Hematopoietic multipotent progenitor cell treated with erythropoietin and hydrocortisone succinate and interleukin-3 and kit ligand, for 6 days (in vitro differentiated cells): ENCODE measurements at regions not wholly inside any gene's neighbourhood (a gene's known extent, or its start where the extent isn't known, plus 50 kb on each side); places are given as distances from the start of the nearest gene placed in this dataset.
"Not testable (repeated sequence)": the region's sequence is repeated elsewhere in the genome, so short reads cannot be mapped to it uniquely, and the experiment has no call there.

ENCODE experiments used
- DNase-seq: peaks from one replicate; pipeline ENCODE4 v3.0.0-alpha.2; 2015

GRCh38 chr5:114789773-114790402 is 379.8 kb downstream of the TRIM36 start:
- DNase-seq, result peak; percentile 44

GRCh38 chr5:114782869-114783268 is 386.8 kb downstream of the TRIM36 start:
- no peak for DNase-seq

- no peak for DNase-seq
Measured at GRCh38 chr5:114782177-114782576, 387.5 kb downstream of the TRIM36 start.

DNA sequence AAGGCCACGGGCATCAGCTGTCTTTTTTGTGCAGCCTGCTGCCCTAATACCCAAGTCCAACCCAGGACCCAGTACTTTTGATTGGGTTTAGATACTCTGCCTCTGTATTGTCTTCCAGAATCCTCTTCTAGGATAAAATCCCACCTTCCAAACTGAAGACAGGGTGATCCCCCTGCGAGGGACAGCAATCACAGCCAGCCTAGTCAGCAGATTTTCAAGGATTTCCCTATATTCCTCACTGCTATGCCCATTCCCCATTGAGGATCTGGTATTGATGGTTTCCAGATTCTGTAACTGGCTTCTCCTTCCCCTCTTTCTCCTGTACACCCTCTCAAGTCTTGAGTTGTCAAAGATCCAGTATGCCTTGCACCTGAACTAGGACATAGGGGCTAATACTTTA is 389.4 kb downstream of the TRIM36 start:
- DNase-seq, result no peak

- no peak for DNase-seq
Measured at GRCh38 chr5:114744406-114744805, 382.5 kb downstream of the KCNN2 start.

DNA sequence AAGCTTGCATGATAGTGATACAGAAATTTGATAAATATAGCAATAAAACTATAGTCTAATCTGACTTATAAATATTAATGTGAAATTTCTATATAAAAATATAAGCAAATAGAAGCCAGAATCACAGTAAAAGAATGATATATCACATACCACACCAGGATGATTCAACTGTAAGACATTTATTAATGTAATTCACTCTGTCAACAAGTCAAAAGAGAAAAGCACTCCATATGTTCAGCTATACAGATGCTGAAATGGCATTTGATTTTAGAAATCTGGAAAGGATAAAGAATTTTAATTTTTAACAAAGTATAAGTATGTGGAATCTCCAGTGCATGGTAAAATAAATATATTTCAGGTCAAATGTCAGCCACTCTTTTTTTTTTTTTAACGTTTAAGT is 372.4 kb downstream of the KCNN2 start:
- no peak for DNase-seq

DNA sequence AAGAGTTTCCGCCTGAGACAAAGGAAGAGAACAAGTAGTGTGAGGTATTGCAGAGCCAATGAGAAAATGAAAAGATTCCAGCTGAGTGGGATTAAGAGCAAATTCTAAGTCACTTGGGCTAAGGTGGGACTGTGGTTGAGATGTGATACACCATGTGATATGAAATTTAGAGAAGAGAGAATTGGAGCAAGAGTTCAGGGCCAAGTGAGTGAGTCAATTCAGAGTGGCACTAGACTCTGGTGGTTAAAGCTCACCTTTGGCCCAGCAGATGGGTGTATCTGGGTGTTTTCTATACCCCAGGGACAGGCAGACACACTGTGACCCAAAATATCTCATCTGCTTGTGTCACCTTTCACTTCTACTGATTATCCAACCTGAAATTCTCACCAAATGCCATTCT is 368.1 kb downstream of the KCNN2 start:
- DNase-seq, result no peak

GRCh38 chr5:114727358-114727757 is 365.5 kb downstream of the KCNN2 start:
- DNase-seq, result no peak

DNA sequence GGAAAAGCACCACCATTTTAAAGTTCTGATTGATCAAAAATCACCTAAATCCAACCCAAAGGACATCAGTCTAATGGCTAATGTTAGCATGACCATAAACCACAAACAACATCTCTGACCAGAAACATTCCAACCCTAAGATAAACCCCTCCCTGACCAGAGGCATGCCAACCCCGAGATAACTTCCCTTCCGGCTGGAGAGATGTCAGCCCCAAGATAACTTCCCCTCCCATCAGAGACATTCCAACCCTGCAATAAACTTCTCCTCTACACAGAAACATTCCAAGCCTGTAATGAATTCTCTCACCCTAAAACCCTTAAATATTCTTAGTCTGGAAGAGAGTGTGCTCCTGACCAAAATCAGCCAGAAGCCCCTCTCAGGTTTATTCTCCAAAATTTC is 364.3 kb downstream of the KCNN2 start:
- no peak for DNase-seq

DNA sequence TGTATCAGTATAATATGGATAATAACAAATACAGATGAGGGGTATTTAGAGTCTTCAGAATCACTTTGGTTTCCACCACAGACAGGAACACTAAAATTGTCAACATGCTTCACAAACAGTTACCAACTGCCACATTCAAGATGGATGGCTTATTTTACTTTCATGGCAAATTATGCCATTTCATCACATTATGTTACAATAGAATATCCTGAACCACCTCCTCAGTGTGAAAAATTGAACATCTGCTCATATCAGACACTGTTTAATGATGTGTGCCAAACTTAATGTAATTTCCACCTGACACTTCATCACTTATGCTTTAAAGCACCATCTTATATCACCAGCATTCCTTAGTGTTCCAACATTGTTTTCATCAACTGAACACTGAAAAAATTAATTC is 357.4 kb downstream of the KCNN2 start:
- no peak for DNase-seq

- no peak for DNase-seq
Measured at GRCh38 chr5:114716955-114717354, 355.1 kb downstream of the KCNN2 start.

- not testable (repeated sequence) for DNase-seq
Measured at GRCh38 chr5:114704225-114704893, 342.5 kb downstream of the KCNN2 start.

DNA sequence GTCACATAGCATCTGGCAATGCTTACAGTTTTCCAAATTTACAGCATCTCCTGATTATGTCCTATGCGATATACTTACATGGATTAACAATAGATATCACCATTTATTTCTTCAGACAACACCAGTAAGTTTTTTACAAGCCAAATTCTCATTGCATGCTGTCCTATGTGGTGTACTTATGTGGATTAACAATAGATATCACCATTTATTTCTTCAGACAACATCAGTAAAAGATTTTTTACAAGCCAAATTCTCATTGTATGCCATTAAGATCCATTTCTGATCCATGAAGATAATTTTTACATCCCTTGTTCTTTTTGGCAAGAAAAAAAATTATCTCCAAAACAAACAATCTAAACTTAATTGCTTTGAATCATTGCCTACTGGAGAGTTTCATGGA is 340.9 kb downstream of the KCNN2 start:
- no peak for DNase-seq

- no peak for DNase-seq
Measured at GRCh38 chr5:114702136-114702535, 340.3 kb downstream of the KCNN2 start.

DNA sequence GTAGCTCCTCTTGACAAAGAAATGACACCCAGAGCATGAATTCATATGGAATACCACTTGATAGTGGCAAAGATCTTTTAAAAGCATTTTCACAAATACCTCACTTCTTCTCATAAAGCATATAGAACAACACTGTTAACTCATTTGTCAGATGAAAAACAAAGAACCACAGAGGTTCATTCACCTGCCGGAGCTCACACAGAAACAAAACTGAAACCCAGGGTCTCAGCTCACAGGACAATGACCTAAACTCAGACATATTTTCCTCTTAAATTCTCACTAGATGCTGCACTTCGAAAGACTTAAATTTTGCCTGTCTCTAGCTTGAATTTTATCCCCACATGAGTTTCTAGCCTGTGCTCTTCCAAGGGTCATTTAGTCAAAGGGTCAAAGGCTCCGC is 339.0 kb downstream of the KCNN2 start:
- DNase-seq, result no peak

- DNase-seq, result no peak
Measured at GRCh38 chr5:114695292-114695904, 333.5 kb downstream of the KCNN2 start.

- no peak for DNase-seq
Measured at GRCh38 chr5:114686356-114686755, 324.5 kb downstream of the KCNN2 start.

- no peak for DNase-seq
Measured at GRCh38 chr5:114678778-114679177, 316.9 kb downstream of the KCNN2 start.

DNA sequence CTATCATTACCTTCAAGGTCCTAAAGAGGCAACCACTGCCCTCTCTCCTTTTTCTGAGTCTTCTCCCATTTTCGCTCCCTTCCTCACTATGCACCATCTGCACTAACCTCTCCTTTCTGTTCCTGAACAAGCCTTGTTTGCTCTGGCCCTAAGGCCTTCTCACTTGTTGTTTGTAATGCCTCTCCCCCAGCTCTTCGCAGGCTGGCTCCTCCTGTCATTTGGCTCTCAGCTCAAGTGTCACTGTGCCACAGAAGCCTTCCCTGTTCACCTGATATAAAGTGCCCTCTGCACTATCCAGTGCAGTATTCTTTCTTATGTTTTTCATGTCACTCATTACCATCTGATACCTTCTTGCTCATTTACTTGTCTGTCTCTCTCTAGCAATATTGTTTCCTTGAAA is 303.7 kb downstream of the KCNN2 start:
- no peak for DNase-seq

DNA sequence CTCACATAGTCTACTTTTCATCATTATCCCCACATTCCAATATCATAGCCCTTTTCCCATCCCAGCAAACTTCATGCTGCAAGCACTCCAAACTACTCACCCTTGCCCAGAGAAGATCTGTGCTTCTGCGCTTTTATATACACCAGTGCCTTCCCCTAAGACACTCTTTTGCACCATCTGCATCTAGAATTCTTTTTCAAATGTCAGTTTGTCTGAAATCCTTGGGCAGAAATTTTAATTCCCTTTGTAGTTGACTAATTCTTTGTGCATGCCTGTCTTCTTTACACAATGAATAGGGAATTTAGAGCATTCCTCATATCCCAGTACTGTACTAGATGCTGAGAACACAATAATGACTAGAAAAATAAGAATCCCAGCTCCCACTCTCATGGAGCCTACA is 298.9 kb downstream of the KCNN2 start:
- DNase-seq, result no peak

DNA sequence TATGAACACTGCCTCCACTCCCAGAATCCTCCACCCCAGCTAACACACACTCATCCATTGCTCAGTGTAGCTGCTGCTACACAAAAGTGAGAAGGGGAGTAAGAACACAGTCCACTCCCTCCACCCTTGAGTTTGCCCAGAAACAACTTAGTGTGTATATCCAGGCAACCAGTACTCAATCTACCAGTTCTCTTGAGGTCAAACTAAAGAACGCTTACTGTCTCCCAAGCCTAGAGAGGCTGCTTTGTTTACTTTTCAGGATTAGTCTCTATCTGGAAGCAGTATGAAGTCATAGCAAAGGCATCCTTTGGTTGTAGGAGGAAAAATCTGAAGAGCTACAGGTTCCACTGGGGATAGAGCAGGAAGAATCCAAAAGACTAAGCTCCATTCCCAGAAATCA is 296.3 kb downstream of the KCNN2 start:
- no peak for DNase-seq

DNA sequence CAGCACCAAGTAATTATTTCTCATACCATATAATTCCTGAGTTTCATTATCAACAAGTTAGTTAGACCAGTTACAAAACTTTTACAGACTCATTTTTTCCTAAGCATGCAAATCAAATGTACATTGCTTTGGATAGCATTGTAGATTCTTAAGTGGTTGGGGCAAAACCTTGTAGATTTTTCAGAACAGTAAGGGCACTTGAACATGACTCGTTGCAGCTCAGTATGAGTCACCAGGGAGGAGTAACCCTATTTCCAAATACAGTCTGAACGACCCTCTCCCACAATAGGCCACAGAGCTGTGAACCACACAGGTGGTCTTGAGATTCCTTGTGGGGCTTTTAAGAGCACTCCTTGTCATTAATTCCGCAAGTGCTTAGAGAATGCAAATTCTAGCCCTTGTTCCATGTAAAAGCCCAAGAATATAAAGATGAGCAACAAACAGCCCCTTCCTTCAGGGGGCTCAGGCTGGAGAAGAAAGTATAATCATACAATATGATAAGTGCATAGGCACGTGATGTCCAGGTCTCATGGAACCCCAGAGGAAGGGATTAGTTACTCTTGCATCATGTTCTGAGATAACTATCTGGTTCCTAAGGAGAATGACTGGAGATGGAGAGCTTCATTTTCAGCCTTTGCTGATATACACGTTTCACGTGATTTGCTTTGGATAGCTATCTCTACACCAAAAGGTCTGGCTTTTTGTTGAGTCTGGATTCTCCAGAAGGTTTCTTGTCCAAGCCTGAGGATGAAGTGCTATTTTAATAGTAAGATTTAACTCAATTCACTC is 295.7 kb downstream of the KCNN2 start:
- no peak for DNase-seq

- DNase-seq, result no peak
Measured at GRCh38 chr5:114649878-114650277, 288.0 kb downstream of the KCNN2 start.

- DNase-seq, result no peak
Measured at GRCh38 chr5:114648940-114649339, 287.1 kb downstream of the KCNN2 start.
